Astrocyte of the cerebellum (primary cell): ENCODE measurements at regions not wholly inside any gene's neighbourhood (a gene's known extent, or its start where the extent isn't known, plus 50 kb on each side); places are given as distances from the start of the nearest gene placed in this dataset.
"Not testable (repeated sequence)": the region's sequence is repeated elsewhere in the genome, so short reads cannot be mapped to it uniquely, and the experiment has no call there.

Experiments
- DNase-seq: peaks from one replicate; pipeline ENCODE4 v3.0.0-alpha.2; 2011; ENCODE audit warnings: low read depth
- H3K4me3 ChIP-seq: 2 replicates; pipeline ENCODE4 v1.5.1; 2011; ENCODE audit warnings: mild to moderate bottlenecking, low read depth, low read length, moderate library complexity
- CTCF ChIP-seq: IDR thresholded peaks from 2 replicates; pipeline ENCODE4 v1.5.1; 2012; ENCODE audit warnings: low read length, low read depth, moderate library complexity, mild to moderate bottlenecking; ENCODE audit errors: missing control alignments
- in situ Hi-C: cut with HindIII; loops from 2 replicates; pipeline ENCODE4 v1.10.0; 2017; ENCODE audit warnings: low sequenced_read_pairs

GRCh38 chr13:80499536-80500290 lies 158.8 kb upstream of the SPRY2 start:
- in situ Hi-C loops = no loop called here
- TF ChIP-seq CTCF = no peak
- DNase-seq = no peak
- no peak overlapping the region for H3K4me3 ChIP-seq

GRCh38 chr13:80498433-80498832 lies 157.5 kb upstream of the SPRY2 start:
- in situ Hi-C loops = no loop called here
- no peak for DNase-seq
- H3K4me3 ChIP-seq = no peak overlapping the region

GRCh38 chr13:80497978-80498377 lies 157.1 kb upstream of the SPRY2 start:
- in situ Hi-C loops = no loop called here
- no peak for TF ChIP-seq CTCF
- no peak overlapping the region for H3K4me3 ChIP-seq
- DNase-seq = no peak

More at GRCh38 chr13:80498433-80498832, 157.5 kb upstream of the SPRY2 start:
- no peak for TF ChIP-seq CTCF

GRCh38 chr13:80497439-80497838 lies 156.5 kb upstream of the SPRY2 start:
- H3K4me3 ChIP-seq = no peak overlapping the region
- in situ Hi-C loops = no loop called here
- DNase-seq = no peak
- TF ChIP-seq CTCF = no peak

- no peak for DNase-seq
- in situ Hi-C loops = no loop called here
- H3K4me3 ChIP-seq = no peak overlapping the region
- TF ChIP-seq CTCF = no peak
Measured at GRCh38 chr13:80496721-80497397, 155.9 kb upstream of the SPRY2 start.

GRCh38 chr13:80490491-80490943 lies 149.6 kb upstream of the SPRY2 start:
- H3K4me3 ChIP-seq, DNase-seq: not testable (repeated sequence)

GRCh38 chr13:80486402-80486801 lies 145.5 kb upstream of the SPRY2 start:
- no peak for TF ChIP-seq CTCF
- in situ Hi-C loops = no loop called here
- no peak overlapping the region for H3K4me3 ChIP-seq
- no peak for DNase-seq

More at GRCh38 chr13:80490491-80490943, 149.6 kb upstream of the SPRY2 start:
- in situ Hi-C loops = not testable (repeated sequence)
